NB4 (cell line): ENCODE measurements at regions not wholly inside any gene's neighbourhood (a gene's known extent, or its start where the extent isn't known, plus 50 kb on each side); places are given as distances from the start of the nearest gene placed in this dataset.

ENCODE experiments used
- MYC ChIP-seq: IDR thresholded peaks from 2 replicates; pipeline ENCODE4 v1.6.1; 2011; ENCODE audit warnings: low read depth, low read length
- TF ChIP-seq, protein P1 (sequence below): IDR thresholded peaks from one replicate; pipeline ENCODE4 v1.5.1; 2012; ENCODE audit warnings: low read depth, low read length
- TF ChIP-seq, protein P2 (sequence below): IDR thresholded peaks from 2 replicates; pipeline ENCODE4 v1.6.1; 2011; ENCODE audit warnings: low read depth, low read length

DNA sequence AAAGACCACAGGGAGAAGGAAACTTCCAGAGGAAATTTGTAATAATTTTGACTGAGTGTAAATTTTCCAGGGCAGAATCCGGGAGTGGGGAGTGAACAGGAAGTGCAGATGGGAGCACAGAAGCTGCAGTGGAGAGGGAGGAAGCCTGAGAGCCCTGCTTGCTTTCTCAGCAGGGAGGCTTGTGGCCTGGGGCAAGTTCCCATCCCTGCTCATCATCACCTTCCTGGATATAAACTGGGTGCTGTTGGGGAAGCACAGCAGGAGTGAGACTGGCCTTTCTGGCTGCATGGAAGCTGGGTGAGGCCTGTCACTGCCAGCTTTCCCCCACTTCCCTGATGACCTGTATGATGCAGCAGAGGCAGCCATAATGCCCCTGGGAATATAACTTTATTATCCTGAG is 532.9 kb downstream of the SLITRK6 start:
- TF ChIP-seq, protein P1, sequence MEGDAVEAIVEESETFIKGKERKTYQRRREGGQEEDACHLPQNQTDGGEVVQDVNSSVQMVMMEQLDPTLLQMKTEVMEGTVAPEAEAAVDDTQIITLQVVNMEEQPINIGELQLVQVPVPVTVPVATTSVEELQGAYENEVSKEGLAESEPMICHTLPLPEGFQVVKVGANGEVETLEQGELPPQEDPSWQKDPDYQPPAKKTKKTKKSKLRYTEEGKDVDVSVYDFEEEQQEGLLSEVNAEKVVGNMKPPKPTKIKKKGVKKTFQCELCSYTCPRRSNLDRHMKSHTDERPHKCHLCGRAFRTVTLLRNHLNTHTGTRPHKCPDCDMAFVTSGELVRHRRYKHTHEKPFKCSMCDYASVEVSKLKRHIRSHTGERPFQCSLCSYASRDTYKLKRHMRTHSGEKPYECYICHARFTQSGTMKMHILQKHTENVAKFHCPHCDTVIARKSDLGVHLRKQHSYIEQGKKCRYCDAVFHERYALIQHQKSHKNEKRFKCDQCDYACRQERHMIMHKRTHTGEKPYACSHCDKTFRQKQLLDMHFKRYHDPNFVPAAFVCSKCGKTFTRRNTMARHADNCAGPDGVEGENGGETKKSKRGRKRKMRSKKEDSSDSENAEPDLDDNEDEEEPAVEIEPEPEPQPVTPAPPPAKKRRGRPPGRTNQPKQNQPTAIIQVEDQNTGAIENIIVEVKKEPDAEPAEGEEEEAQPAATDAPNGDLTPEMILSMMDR: no peak
- TF ChIP-seq, protein P2, sequence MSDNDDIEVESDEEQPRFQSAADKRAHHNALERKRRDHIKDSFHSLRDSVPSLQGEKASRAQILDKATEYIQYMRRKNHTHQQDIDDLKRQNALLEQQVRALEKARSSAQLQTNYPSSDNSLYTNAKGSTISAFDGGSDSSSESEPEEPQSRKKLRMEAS: no peak
- no peak for TF ChIP-seq MYC
